ENCODE measurements at regions not wholly inside any gene's neighbourhood (a gene's known extent, or its start where the extent isn't known, plus 50 kb on each side); places are given as distances from the start of the nearest gene placed in this dataset.
"Not testable (repeated sequence)": the region's sequence is repeated elsewhere in the genome, so short reads cannot be mapped to it uniquely, and the experiment has no call there.

DNA sequence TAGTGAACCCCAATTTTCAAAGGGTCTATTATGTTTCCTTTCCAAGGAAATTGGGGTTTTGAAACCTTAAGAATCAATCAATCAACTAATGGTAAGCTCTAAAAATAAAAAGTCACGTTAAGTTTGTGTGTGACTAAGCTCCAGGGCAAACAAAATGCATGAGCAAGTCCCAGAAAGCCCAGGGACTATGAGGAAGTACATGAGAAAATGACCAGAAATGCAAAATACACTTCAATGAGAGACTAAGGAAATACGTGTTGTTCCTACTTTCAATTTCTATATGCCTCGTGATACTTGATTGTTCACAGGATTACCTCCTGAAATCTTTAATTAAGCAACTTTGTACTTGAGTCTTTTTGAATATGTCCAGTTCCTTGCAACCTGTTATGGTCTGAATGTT lies 684.4 kb upstream of the SYT4 start:
- DNase-seq (ENCODE audit: low read depth): no peak

GRCh38 chr18:43964666-43965065 lies 687.4 kb upstream of the SYT4 start:
- DNase-seq (ENCODE audit: low read depth): no peak

DNA sequence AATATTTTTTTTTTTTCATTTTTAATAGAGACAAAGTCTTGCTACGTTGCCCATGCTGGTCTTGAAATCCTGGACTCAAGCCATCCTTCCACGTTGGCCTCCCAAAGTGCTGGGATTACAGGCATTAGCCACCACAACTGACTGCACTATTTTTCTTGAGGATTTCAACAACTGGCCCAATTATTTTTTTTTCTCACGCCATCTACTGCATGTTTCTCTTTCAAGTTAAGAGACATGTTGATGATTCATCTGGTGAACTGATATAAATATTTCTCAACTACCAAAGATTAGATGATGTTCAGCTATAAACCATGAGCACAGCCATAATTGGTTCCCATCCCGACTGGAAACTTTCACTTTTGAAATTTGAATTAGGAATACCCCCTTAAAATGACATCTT lies 688.4 kb upstream of the SYT4 start:
- DNase-seq (ENCODE audit: low read depth): no peak

GRCh38 chr18:43970656-43971055 lies 693.4 kb upstream of the SYT4 start:
- DNase-seq (ENCODE audit: low read depth): no peak

- DNase-seq (ENCODE audit: low read depth): no peak
Measured at GRCh38 chr18:43978174-43978573, 700.9 kb upstream of the SYT4 start.

DNA sequence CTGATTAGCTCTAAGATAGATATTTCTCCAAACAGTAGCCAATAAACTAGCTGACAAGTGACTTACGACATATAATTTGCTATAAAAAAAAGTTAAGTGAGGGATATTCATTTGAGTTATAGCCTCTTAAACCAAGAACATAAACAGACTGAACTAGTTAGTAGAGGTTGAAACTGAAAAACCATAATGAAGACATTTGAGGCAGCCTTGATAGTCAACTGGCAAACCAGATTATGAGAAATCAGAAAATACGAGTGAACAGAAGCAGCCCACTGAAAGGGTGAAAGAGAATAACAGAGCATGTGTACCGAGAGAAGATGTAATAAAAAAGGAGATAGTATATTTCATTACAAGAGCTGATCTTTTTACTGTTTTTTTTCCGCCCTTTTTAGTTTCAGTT lies 698.1 kb upstream of the SETBP1 start:
- DNase-seq (ENCODE audit: low read depth): no peak

DNA sequence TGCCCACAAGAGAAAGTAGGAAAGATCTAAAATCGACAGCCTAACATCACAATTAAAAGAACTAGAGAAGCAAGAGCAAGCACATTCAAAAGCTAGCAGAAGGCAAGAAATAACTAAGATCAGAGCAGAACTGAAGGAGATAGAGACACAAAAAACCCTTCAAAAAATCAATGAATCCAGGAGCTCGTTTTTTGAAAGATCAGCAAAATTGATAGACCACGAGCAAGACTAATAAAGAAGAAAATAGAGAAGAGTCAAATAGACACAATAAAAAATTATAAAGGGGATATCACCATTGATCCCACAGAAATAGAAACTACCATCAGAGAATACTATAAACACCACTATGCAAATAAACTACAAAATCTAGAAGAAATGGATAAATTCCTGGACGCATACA lies 693.6 kb upstream of the SETBP1 start:
- DNase-seq (ENCODE audit: low read depth): not testable (repeated sequence)

DNA sequence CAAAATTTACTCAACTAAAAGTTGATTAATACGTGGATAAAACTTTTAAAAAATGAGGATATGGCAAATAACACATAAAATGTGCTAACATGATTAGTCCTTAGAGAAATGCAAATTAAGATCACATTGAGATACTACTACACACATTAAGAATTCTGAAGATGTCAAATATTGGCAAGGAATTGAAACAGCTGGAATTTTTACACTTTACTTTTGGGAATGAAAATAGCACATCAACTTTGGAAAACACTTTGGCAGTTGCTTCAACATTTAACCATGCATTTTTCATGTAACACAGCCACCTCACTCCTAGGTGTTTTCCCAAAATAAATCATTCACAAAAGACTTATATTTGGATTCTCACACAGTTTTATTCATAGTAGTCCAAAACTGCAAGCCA lies 687.9 kb upstream of the SETBP1 start:
- DNase-seq (ENCODE audit: low read depth): no peak

- no peak for DNase-seq (ENCODE audit: low read depth)
Measured at GRCh38 chr18:43994381-43994780, 686.3 kb upstream of the SETBP1 start.

DNA sequence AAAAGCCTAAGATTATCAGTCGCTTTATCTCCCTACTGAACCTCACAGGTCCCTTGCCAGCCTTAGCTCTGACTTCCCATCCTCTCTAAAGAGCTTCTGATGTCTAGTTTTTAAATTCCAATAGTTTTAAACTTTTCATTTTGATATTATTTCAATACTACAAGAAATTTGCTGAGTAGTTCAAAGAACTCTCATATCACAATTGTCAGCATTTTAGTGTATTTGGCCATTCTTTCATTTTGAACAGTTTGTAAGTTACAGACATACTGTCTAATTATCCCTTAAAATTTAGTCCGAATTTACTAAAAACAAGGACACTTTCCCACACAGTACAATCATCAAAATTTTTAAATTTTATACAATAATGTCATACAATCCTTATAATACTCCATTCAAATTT lies 666.8 kb upstream of the SETBP1 start:
- DNase-seq (ENCODE audit: low read depth): no peak

GRCh38 chr18:44025421-44025820 lies 655.3 kb upstream of the SETBP1 start:
- no peak for DNase-seq (ENCODE audit: low read depth)

DNA sequence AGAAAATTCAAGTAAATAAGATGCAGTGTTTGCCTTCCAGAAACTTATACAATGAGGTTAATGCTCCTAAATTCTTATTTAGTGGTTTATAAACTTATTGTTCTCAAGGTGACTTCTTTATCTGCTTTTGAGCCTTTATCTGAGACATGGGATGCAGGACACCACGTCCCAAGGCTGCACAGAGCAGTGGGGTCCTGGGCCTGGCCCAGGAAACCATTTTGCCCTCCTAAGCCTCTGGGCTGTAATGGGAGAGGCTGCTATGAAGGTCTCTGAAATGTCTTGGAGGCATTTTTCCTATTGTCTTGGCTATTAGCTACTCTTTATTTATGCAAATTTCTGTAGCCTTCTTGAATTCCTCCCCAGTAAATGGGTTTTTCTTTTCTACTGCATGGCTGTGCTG lies 652.6 kb upstream of the SETBP1 start:
- DNase-seq (ENCODE audit: low read depth): no peak

GRCh38 chr18:44031063-44031462 lies 649.6 kb upstream of the SETBP1 start:
- no peak for DNase-seq (ENCODE audit: low read depth)

- no peak for DNase-seq (ENCODE audit: low read depth)
Measured at GRCh38 chr18:44033144-44033701, 647.5 kb upstream of the SETBP1 start.

DNA sequence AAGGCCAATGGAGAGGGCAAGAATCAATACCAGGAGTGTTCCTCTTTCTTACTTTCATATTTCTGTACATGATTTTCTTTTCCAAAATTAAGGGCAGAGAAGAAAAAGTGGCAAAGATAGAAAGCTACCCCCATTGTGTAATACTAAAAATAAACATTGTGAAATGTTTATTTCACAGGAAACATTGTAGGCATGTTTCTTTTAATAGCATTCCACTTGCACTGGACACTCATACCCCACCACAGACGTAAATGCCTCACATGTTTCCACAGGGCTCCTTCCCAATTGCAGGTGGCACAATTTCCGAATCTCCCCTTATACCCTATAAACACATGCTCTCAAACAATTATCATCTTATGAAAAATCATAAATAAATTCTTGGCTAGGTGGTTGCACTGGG lies 645.1 kb upstream of the SETBP1 start:
- DNase-seq (ENCODE audit: low read depth): no peak

GRCh38 chr18:44036501-44036900 lies 644.2 kb upstream of the SETBP1 start:
- DNase-seq (ENCODE audit: low read depth): no peak

GRCh38 chr18:44039216-44039615 lies 641.5 kb upstream of the SETBP1 start:
- no peak for DNase-seq (ENCODE audit: low read depth)

DNA sequence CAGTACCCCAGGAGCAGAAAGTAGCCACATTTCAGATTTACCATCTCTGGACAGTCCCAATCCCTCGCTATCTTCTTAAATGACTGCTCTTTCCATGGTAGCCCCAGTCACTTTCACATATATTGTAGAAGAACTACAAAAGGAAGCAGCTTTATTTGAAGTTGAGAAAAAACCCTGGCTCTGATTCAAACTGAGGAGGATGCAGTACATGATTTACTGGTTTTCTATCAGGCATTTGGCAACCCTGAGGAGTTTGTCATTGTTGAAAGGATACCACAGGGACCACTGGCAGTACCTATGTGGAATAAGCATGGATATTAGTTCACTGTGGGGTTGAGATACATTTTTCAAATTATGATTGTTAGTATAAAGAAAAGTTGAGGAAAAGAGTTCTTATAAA lies 640.9 kb upstream of the SETBP1 start:
- DNase-seq (ENCODE audit: low read depth): no peak

DNA sequence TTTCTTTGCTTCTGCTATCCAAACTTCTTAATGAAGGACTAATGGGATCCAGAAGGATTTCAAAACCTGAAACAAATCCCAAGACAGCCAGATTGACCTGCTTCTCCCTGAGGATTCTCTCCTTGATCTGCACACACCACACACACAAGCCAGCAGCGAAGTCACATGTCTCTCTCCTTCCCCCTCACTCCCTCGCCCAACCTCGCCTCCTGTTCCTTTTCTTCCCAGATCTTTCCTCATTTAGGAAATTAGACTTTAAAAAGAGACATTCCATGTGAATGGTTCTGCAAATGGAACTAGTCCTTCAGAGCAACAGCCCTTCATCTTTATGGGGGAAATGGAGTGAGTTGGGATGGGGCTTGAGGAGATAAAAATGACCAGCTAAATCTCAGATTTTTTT lies 639.1 kb upstream of the SETBP1 start:
- no peak for DNase-seq (ENCODE audit: low read depth)

DNA sequence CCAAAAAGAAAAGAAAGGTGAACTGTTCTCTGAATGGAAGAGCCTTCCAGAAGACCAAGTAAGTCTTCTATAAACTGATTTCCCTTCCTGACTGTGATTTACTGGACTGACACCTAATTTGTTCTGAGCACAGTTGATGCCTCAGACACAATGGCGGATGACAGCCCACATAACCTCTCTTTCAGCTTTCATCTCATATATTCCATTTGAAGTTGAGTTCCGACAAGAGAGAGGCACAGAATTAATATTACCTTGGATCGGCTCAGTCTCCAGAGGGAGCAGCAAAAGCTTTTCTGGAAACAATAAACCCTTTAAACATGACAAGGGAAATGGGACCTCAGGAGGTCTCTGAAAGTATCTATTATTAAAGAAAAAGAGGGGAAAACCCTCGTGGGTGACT lies 638.7 kb upstream of the SETBP1 start:
- no peak for DNase-seq (ENCODE audit: low read depth)

DNA sequence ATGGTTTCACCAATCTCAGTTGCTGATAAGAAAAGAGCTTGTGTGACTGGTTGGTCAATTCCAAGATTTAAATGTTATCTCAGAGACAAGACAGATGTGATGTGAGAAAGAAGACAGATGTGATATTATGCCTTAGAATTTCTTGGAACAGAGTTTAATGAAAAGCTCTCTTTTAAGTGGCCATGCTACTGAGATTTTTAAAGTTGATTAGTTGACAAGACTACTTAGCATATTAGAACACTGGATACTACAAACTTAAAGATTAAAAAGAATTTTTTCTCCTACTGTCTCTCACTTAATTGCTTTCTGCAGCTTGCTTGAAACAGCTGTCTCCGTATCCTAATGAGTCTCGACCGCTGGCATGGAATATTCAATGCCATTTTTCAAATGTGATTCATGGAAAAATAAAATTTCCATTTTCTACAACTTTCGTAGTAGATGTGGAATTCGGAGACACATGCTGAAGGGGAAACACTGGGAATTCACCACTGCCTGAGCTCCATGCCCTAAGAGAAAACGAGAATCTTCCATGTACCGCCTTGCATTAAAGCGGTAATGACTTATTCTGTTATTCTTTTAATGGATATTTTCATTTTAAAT lies 634.2 kb upstream of the SETBP1 start:
- DNase-seq (ENCODE audit: low read depth): no peak

- DNase-seq (ENCODE audit: low read depth): no peak
Measured at GRCh38 chr18:44047585-44047984, 633.1 kb upstream of the SETBP1 start.

- no peak for DNase-seq (ENCODE audit: low read depth)
Measured at GRCh38 chr18:44048435-44048834, 632.3 kb upstream of the SETBP1 start.

- no peak for DNase-seq (ENCODE audit: low read depth)
Measured at GRCh38 chr18:44048846-44049245, 631.8 kb upstream of the SETBP1 start.

DNA sequence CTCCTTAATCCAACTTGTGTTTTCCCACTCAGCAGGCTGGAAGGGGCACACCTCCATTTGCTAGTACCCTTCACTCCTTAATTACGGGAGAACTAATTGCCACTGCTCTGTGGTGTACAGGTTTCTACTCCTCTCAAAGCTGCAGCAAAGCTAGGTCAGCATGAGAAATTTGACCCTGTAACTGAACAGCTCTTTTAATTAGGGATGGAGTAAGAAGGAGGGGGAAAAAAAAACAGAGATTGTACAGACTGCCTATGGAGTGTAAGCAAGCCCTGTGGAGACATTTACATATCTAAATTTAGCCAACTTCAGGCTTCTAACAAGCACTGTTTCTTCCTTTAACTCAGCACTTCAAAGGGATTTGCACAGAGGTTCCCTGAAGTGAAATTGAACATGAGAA lies 629.7 kb upstream of the SETBP1 start:
- DNase-seq (ENCODE audit: low read depth): no peak

All from stromal cell of bone marrow (primary cell).